Testis (tissue), 2 donors: ENCODE measurements at regions not wholly inside any gene's neighbourhood (a gene's known extent, or its start where the extent isn't known, plus 50 kb on each side); places are given as distances from the start of the nearest gene placed in this dataset.
A peak's percentile ranks its signal among the peaks of the same experiment; 100 is the strongest.

Source experiments
- DNase-seq: peaks from one replicate; pipeline ENCODE4 v3.0.0-alpha.2; 2019
- H3K27ac ChIP-seq, 2 donors: fragments of 200-600 bp; sonication (generic); one replicate each; pipeline ENCODE4 v1.5.1; 2019
- H3K27me3 ChIP-seq: fragments of 200-600 bp; sonication (generic); one replicate; pipeline ENCODE4 v1.5.1; 2019
- H3K36me3 ChIP-seq: fragments of 200-600 bp; sonication (generic); one replicate; pipeline ENCODE4 v1.5.1; 2017; ENCODE audit warnings: low read depth; ENCODE audit errors: missing control alignments
- H3K4me1 ChIP-seq: fragments of 200-600 bp; sonication (generic); one replicate; pipeline ENCODE4 v1.5.1; 2019
- H3K4me3 ChIP-seq, 2 donors: fragments of 200-600 bp; sonication (generic); one replicate each; pipeline ENCODE4 v1.5.1; 2017 to 2019
- H3K9me3 ChIP-seq: fragments of 200-600 bp; sonication (generic); one replicate; pipeline ENCODE4 v1.5.1; 2017
- POLR2A ChIP-seq: fragments of 450-650 bp; IDR thresholded peaks from one replicate; pipeline ENCODE4 v1.6.1; 2017; ENCODE audit warnings: antibody characterized with exemption, mild to moderate bottlenecking, moderate library complexity
- WGBS, 2 donors: methylation state at CpG; one replicate each; pipeline ENCODE4 v1.1.5; 2018; 5-methylcytosine and 5-hydroxymethylcytosine counted together
- intact Hi-C: fragments of 100-400 bp; cut with DNase I; formaldehyde crosslinking; loops from one replicate; pipeline ENCODE4 v1.15.1; 2023; ENCODE audit warnings: low total_unique reads
- TF ChIP-seq, protein P1 (sequence below), 3 experiments: fragments of 450-650 bp in 2 of 3; fragments of 200-600 bp in 1 of 3; sonication (generic) in 1 of 3; IDR thresholded peaks; one replicate each; pipeline ENCODE4 v1.5.1; 2016 to 2019; ENCODE audit warnings: antibody characterized with exemption in 3 of 3, mild to moderate bottlenecking in 2 of 3, moderate library complexity in 1 of 3

- Histone ChIP-seq H3K9me3 (no peaks in the 10 kb centered on the region), H3K27ac (no peak overlapping the region), H3K4me1 (no peaks in the 10 kb centered on the region), H3K4me3 (no peak overlapping the region), H3K27me3 (no peaks in the 10 kb centered on the region), H3K36me3 (no peaks in the 10 kb centered on the region)
- TF ChIP-seq, protein P1, sequence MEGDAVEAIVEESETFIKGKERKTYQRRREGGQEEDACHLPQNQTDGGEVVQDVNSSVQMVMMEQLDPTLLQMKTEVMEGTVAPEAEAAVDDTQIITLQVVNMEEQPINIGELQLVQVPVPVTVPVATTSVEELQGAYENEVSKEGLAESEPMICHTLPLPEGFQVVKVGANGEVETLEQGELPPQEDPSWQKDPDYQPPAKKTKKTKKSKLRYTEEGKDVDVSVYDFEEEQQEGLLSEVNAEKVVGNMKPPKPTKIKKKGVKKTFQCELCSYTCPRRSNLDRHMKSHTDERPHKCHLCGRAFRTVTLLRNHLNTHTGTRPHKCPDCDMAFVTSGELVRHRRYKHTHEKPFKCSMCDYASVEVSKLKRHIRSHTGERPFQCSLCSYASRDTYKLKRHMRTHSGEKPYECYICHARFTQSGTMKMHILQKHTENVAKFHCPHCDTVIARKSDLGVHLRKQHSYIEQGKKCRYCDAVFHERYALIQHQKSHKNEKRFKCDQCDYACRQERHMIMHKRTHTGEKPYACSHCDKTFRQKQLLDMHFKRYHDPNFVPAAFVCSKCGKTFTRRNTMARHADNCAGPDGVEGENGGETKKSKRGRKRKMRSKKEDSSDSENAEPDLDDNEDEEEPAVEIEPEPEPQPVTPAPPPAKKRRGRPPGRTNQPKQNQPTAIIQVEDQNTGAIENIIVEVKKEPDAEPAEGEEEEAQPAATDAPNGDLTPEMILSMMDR (IDR thresholded peaks at IDR 0.05), result no peak
- intact Hi-C loops, result no loop called here
- WGBS, 2 donors, result 84 to 92% methylated on average over 3 of the region's 3 CpGs
- no peak for DNase-seq
Measured at GRCh38 chr1:38292969-38293368, 246.4 kb upstream of the POU3F1 start.

- H3K4me1 ChIP-seq, result no peaks in the 10 kb centered on the region
- intact Hi-C loops, result no loop called here
- 38 to 39% methylated on average over 14 to 26 of the region's 26 CpGs for whole genome bisulfite sequencing, 2 donors
- peak overlapping the region in 1 of 2 donors; percentile 27 for H3K4me3 ChIP-seq
- H3K36me3 ChIP-seq, result no peaks in the 10 kb centered on the region
- TF ChIP-seq, protein P1 (IDR thresholded peaks at IDR 0.05), result no peak
- no peak for TF ChIP-seq POLR2A
- no peaks in the 10 kb centered on the region for H3K27me3 ChIP-seq
- no peaks in the 10 kb centered on the region for H3K9me3 ChIP-seq
- no peak overlapping the region for H3K27ac ChIP-seq
- no peak for DNase-seq
Measured at GRCh38 chr1:38291906-38292521, 245.4 kb upstream of the POU3F1 start.

- WGBS, 2 donors, result 41% methylated on average over 3 of the region's 3 CpGs
- intact Hi-C loops, result no loop called here
- TF ChIP-seq, protein P1 (IDR thresholded peaks at IDR 0.05), result no peak
- TF ChIP-seq POLR2A, result no peak
- Histone ChIP-seq H3K27me3 (no peaks in the 10 kb centered on the region), H3K27ac (no peak overlapping the region), H3K9me3 (no peaks in the 10 kb centered on the region), H3K36me3 (no peaks in the 10 kb centered on the region), H3K4me1 (no peaks in the 10 kb centered on the region), H3K4me3 (no peak overlapping the region)
- no peak for DNase-seq
Measured at GRCh38 chr1:38291336-38291735, 244.7 kb upstream of the POU3F1 start.

DNA sequence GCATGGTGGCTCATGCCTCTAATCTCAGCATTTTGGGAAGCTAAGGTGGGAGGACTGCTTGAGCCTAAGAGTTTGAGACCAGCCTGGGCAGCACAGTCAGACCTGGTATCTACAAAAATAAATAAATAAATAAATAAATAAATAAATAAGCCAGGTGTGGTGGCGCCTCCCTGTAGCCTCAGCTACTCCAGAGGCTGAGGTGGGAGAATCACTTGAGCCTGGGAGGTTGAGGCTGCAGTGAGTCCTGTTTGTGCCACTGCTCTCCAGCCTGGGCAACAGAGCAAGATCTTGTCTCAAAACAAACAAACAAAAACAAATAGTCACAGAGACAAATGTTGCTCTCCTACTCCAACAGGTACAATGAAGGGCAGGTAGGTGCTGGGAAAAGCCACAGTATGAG is 242.4 kb upstream of the POU3F1 start:
- no peak overlapping the region for H3K27ac ChIP-seq
- no peaks in the 10 kb centered on the region for H3K27me3 ChIP-seq
- intact Hi-C loops, result no loop called here
- no peak for TF ChIP-seq POLR2A
- TF ChIP-seq, protein P1 (IDR thresholded peaks at IDR 0.05), result no peak
- H3K36me3 ChIP-seq, result no peaks in the 10 kb centered on the region
- no peak overlapping the region for H3K4me3 ChIP-seq
- peaks cover 4% of the 10 kb centered on the region for H3K4me1 ChIP-seq
- H3K9me3 ChIP-seq, result no peaks in the 10 kb centered on the region
- WGBS, 2 donors, result 95 to 96% methylated on average over 1 of the region's 1 CpG
- DNase-seq, result no peak

DNA sequence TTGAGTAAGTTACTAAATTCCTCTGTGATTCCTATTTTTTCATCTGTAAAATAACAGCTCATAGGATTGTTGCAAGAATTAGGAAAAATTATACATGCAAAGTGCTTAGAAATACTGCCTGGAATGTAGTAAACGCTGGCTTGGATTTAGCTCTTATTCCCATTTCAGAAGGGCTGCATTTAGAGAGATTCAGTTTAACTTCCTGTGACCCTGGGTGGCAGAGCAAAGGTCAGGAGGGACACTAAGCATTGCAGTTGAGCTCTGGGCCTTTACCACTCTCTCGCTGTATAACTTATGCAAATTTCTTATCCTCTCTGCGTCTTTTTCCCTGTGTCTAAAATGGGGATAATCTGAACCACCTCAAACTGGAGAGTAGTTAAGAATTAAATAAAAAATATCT is 241.0 kb upstream of the POU3F1 start:
- Histone ChIP-seq H3K27me3 (no peaks in the 10 kb centered on the region), H3K4me1 (peaks cover 4% of the 10 kb centered on the region), H3K27ac (no peak overlapping the region), H3K36me3 (no peaks in the 10 kb centered on the region), H3K9me3 (no peaks in the 10 kb centered on the region), H3K4me3 (no peak overlapping the region)
- intact Hi-C loops, result no loop called here
- WGBS, 2 donors, result 59 to 68% methylated on average over 3 of the region's 3 CpGs
- TF ChIP-seq, protein P1 (IDR thresholded peaks at IDR 0.05), result no peak
- TF ChIP-seq POLR2A, result no peak
- no peak for DNase-seq
